Calu3 (cell line): ENCODE measurements at regions not wholly inside any gene's neighbourhood (a gene's known extent, or its start where the extent isn't known, plus 50 kb on each side); places are given as distances from the start of the nearest gene placed in this dataset.

Source experiments
- BruUV-seq: library from RNA; stranded (reverse); fragments of 400-500 nt; replicated peaks from 2 replicates; lab custom pipeline; 2021; lab: Mats Ljungman, UMichigan
- CTCF ChIA-PET: fragments of 300-600 bp; sonication (Branson Sonifier 250); formaldehyde crosslinking; loops from one replicate; lab custom pipeline; 2022; ENCODE audit warnings: antibody characterized with exemption; lab: Charles Lee
- DNase-seq: peaks from one replicate; pipeline ENCODE4 v3.0.0; 2022
- H3K27ac Mint-ChIP-seq: one replicate; pipeline ENCODE4 v1.8.0; 2022; ENCODE audit warnings: mixed read lengths; ENCODE audit not compliant: unreplicated experiment
- H3K27me3 Mint-ChIP-seq: one replicate; pipeline ENCODE4 v1.8.0; 2022; ENCODE audit warnings: mixed read lengths; ENCODE audit not compliant: unreplicated experiment
- H3K36me3 Mint-ChIP-seq: one replicate; pipeline ENCODE4 v1.8.0; 2022; ENCODE audit warnings: mild to moderate bottlenecking, moderate library complexity, mixed read lengths; ENCODE audit not compliant: insufficient read depth, unreplicated experiment
- H3K4me1 Mint-ChIP-seq: one replicate; pipeline ENCODE4 v1.8.0; 2022; ENCODE audit warnings: mild to moderate bottlenecking, low read depth, mixed read lengths; ENCODE audit not compliant: unreplicated experiment
- H3K4me3 Mint-ChIP-seq: one replicate; pipeline ENCODE4 v1.8.0; 2022; ENCODE audit warnings: mild to moderate bottlenecking, low read depth, moderate library complexity, mixed read lengths; ENCODE audit not compliant: unreplicated experiment
- H3K9me3 Mint-ChIP-seq: one replicate; pipeline ENCODE4 v1.8.0; 2022; ENCODE audit warnings: low read depth, mixed read lengths; ENCODE audit not compliant: unreplicated experiment
- intact Hi-C: fragments of 100-400 bp; cut with micrococcal nuclease; formaldehyde crosslinking; loops from one replicate; pipeline ENCODE4 v1.10.0; 2022; ENCODE audit not compliant: unreplicated experiment
- TF ChIP-seq, protein P1 (sequence below): fragments of 200-600 bp; IDR thresholded peaks from one replicate; pipeline ENCODE4 v1.8.0; 2022; ENCODE audit warnings: antibody characterized with exemption; ENCODE audit not compliant: unreplicated experiment

GRCh38 chr14:53896726-53897125 lies 59.9 kb downstream of the BMP4 start:
- Mint-ChIP-seq H3K36me3 (no peaks in the 10 kb centered on the region), H3K4me3 (no peak overlapping the region), H3K4me1 (peaks cover 8% of the 10 kb centered on the region), H3K9me3 (no peaks in the 10 kb centered on the region), H3K27ac (no peak overlapping the region), H3K27me3 (no peaks in the 10 kb centered on the region)
- no peak for DNase-seq
- TF ChIP-seq, protein P1, sequence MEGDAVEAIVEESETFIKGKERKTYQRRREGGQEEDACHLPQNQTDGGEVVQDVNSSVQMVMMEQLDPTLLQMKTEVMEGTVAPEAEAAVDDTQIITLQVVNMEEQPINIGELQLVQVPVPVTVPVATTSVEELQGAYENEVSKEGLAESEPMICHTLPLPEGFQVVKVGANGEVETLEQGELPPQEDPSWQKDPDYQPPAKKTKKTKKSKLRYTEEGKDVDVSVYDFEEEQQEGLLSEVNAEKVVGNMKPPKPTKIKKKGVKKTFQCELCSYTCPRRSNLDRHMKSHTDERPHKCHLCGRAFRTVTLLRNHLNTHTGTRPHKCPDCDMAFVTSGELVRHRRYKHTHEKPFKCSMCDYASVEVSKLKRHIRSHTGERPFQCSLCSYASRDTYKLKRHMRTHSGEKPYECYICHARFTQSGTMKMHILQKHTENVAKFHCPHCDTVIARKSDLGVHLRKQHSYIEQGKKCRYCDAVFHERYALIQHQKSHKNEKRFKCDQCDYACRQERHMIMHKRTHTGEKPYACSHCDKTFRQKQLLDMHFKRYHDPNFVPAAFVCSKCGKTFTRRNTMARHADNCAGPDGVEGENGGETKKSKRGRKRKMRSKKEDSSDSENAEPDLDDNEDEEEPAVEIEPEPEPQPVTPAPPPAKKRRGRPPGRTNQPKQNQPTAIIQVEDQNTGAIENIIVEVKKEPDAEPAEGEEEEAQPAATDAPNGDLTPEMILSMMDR: no peak
- intact Hi-C loops: no loop called here
- CTCF ChIA-PET: no interaction called here
- BruUV-seq: no TSS peak

DNA sequence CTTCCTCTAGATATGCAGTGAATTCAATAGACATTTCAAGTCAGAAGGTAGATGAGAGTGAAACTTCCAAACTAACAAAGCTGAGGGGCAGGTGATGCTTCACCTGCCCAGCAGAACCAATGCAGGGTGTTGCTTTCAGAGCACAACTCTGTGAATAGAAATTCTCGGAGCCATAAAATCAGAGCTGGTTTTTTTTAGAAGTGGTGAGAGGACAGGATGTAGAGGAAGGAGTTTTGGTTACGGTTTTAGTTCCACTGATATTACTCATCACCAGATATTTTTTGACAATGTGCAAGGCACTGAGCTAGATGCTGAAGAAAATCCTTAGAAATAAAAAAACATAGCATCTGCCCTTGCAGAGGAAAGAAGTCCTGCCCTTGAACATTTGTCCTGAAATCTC lies 62.2 kb downstream of the BMP4 start:
- no peak overlapping the region for H3K27ac Mint-ChIP-seq

GRCh38 chr14:53893374-53893773 lies 63.3 kb downstream of the BMP4 start:
- Mint-ChIP-seq H3K4me1 (peaks cover 21% of the 10 kb centered on the region), H3K4me3 (no peak overlapping the region), H3K9me3 (no peaks in the 10 kb centered on the region), H3K36me3 (no peaks in the 10 kb centered on the region), H3K27ac (no peak overlapping the region), H3K27me3 (no peaks in the 10 kb centered on the region)
- DNase-seq: no peak
- BruUV-seq: no TSS peak
- TF ChIP-seq, protein P1: no peak
- intact Hi-C loops: no loop called here
- CTCF ChIA-PET: no interaction called here

More for the DNA sequence above, 62.2 kb downstream of the BMP4 start:
- no peak for DNase-seq
- CTCF ChIA-PET: no interaction called here
- H3K9me3 Mint-ChIP-seq: no peaks in the 10 kb centered on the region
- no peaks in the 10 kb centered on the region for H3K36me3 Mint-ChIP-seq
- no TSS peak for BruUV-seq
- TF ChIP-seq, protein P1: no peak
- H3K4me3 Mint-ChIP-seq: no peak overlapping the region
- intact Hi-C loops: no loop called here
- no peaks in the 10 kb centered on the region for H3K27me3 Mint-ChIP-seq
- peaks cover 11% of the 10 kb centered on the region for H3K4me1 Mint-ChIP-seq

GRCh38 chr14:53890611-53891101 lies 66.0 kb downstream of the BMP4 start:
- no peaks in the 10 kb centered on the region for H3K9me3 Mint-ChIP-seq
- DNase-seq: no peak
- no peaks in the 10 kb centered on the region for H3K36me3 Mint-ChIP-seq
- no TSS peak for BruUV-seq
- intact Hi-C loops: no loop called here
- no peak overlapping the region for H3K4me3 Mint-ChIP-seq
- peaks cover 38% of the 10 kb centered on the region for H3K4me1 Mint-ChIP-seq
- no peaks in the 10 kb centered on the region for H3K27me3 Mint-ChIP-seq
- CTCF ChIA-PET: no interaction called here
- TF ChIP-seq, protein P1: no peak
- no peak overlapping the region for H3K27ac Mint-ChIP-seq
